HUES64 (cell line): ENCODE measurements at regions not wholly inside any gene's neighbourhood (a gene's known extent, or its start where the extent isn't known, plus 50 kb on each side); places are given as distances from the start of the nearest gene placed in this dataset.

Experiments used
- H3K27ac ChIP-seq: 2 replicates; pipeline ENCODE4 v1.7.0; 2013; ENCODE audit warnings: low read depth, low read length, inconsistent platforms
- H3K27me3 ChIP-seq: 2 replicates; pipeline ENCODE4 v1.6.1; 2013; ENCODE audit warnings: mild to moderate bottlenecking, low read length; ENCODE audit not compliant: insufficient read depth
- H3K36me3 ChIP-seq: 2 replicates; pipeline ENCODE4 v1.6.1; 2013; ENCODE audit warnings: mild to moderate bottlenecking, low read length; ENCODE audit not compliant: insufficient read depth
- H3K4me1 ChIP-seq: 2 replicates; pipeline ENCODE4 v1.6.1; 2013; ENCODE audit warnings: mild to moderate bottlenecking, low read length, moderate library complexity; ENCODE audit not compliant: insufficient read depth
- H3K4me3 ChIP-seq: 2 replicates; pipeline ENCODE4 v1.5.1; 2013; ENCODE audit warnings: mild to moderate bottlenecking, low read length, moderate library complexity
- H3K9ac ChIP-seq: 2 replicates; pipeline ENCODE4 v1.6.1; 2013; ENCODE audit warnings: mild to moderate bottlenecking, low read depth, low read length
- H3K9me3 ChIP-seq: 2 replicates; pipeline ENCODE4 v1.6.1; 2013; ENCODE audit warnings: low read depth, low read length; ENCODE audit not compliant: insufficient read depth
- WGBS: fragments of 150-250, 120-280 bp; methylation state at CpG from one replicate; pipeline ENCODE4 v1.1.7; 2013; ENCODE audit warnings: missing lambda C conversion rate; 5-methylcytosine and 5-hydroxymethylcytosine counted together

GRCh38 chr11:134691295-134691873 lies 279.3 kb upstream of the B3GAT1 start:
- H3K27me3 ChIP-seq = no peaks in the 10 kb centered on the region
- H3K27ac ChIP-seq = no peak overlapping the region
- H3K9ac ChIP-seq = no peak overlapping the region
- no peak overlapping the region for H3K4me3 ChIP-seq
- H3K9me3 ChIP-seq = no peaks in the 10 kb centered on the region
- 85% methylated on average over 13 of the region's 13 CpGs for WGBS
- no peaks in the 10 kb centered on the region for H3K36me3 ChIP-seq
- H3K4me1 ChIP-seq = no peaks in the 10 kb centered on the region; the same call in 1 of the 2 replicates

GRCh38 chr11:134689886-134690285 lies 277.8 kb upstream of the B3GAT1 start:
- Histone ChIP-seq H3K36me3 (no peaks in the 10 kb centered on the region), H3K27ac (no peak overlapping the region), H3K4me3 (no peak overlapping the region), H3K27me3 (no peaks in the 10 kb centered on the region), H3K4me1 (peaks cover 13% of the 10 kb centered on the region; the same call in 1 of the 2 replicates), H3K9me3 (no peaks in the 10 kb centered on the region), H3K9ac (no peak overlapping the region)
- WGBS = 85% methylated on average over 1 of the region's 2 CpGs

- Histone ChIP-seq H3K4me1 (peaks cover 13% of the 10 kb centered on the region; the same call in 1 of the 2 replicates), H3K4me3 (no peak overlapping the region), H3K9ac (no peak overlapping the region), H3K9me3 (no peaks in the 10 kb centered on the region), H3K27ac (no peak overlapping the region), H3K27me3 (no peaks in the 10 kb centered on the region), H3K36me3 (no peaks in the 10 kb centered on the region)
- WGBS = 70% methylated on average over 2 of the region's 2 CpGs
Measured at GRCh38 chr11:134687548-134687947, 275.5 kb upstream of the B3GAT1 start.

- no peaks in the 10 kb centered on the region for H3K36me3 ChIP-seq
- no peak overlapping the region for H3K27ac ChIP-seq
- no peak overlapping the region for H3K4me3 ChIP-seq
- H3K9me3 ChIP-seq = no peaks in the 10 kb centered on the region
- 58% methylated on average over 6 of the region's 6 CpGs for WGBS
- H3K9ac ChIP-seq = no peak overlapping the region
- H3K4me1 ChIP-seq = peaks cover 13% of the 10 kb centered on the region; the same call in 1 of the 2 replicates
- H3K27me3 ChIP-seq = no peaks in the 10 kb centered on the region
Measured at GRCh38 chr11:134686460-134687061, 274.5 kb upstream of the B3GAT1 start.

- peaks cover 13% of the 10 kb centered on the region; the same call in 1 of the 2 replicates for H3K4me1 ChIP-seq
- no peaks in the 10 kb centered on the region for H3K27me3 ChIP-seq
- no peak overlapping the region for H3K27ac ChIP-seq
- WGBS = 87% methylated on average over 6 of the region's 6 CpGs
- H3K36me3 ChIP-seq = no peaks in the 10 kb centered on the region
- no peak overlapping the region for H3K9ac ChIP-seq
- no peak overlapping the region for H3K4me3 ChIP-seq
- H3K9me3 ChIP-seq = no peaks in the 10 kb centered on the region
Measured at GRCh38 chr11:134685793-134686380, 273.8 kb upstream of the B3GAT1 start.

GRCh38 chr11:134684576-134684975 lies 272.5 kb upstream of the B3GAT1 start:
- WGBS = 90% methylated on average over 3 of the region's 4 CpGs

GRCh38 chr11:134683860-134684259 lies 271.8 kb upstream of the B3GAT1 start:
- no peak overlapping the region for H3K4me3 ChIP-seq
- H3K9me3 ChIP-seq = no peaks in the 10 kb centered on the region
- no peaks in the 10 kb centered on the region for H3K36me3 ChIP-seq
- no peaks in the 10 kb centered on the region for H3K27me3 ChIP-seq
- WGBS = 95% methylated on average over 6 of the region's 6 CpGs
- no peak overlapping the region for H3K27ac ChIP-seq
- H3K4me1 ChIP-seq = peaks cover 13% of the 10 kb centered on the region; the same call in 1 of the 2 replicates
- H3K9ac ChIP-seq = no peak overlapping the region

More at GRCh38 chr11:134684576-134684975, 272.5 kb upstream of the B3GAT1 start:
- H3K27ac ChIP-seq = no peak overlapping the region
- H3K4me3 ChIP-seq = no peak overlapping the region
- no peaks in the 10 kb centered on the region for H3K27me3 ChIP-seq
- H3K4me1 ChIP-seq = peaks cover 13% of the 10 kb centered on the region; the same call in 1 of the 2 replicates
- no peak overlapping the region for H3K9ac ChIP-seq
- no peaks in the 10 kb centered on the region for H3K36me3 ChIP-seq
- no peaks in the 10 kb centered on the region for H3K9me3 ChIP-seq

GRCh38 chr11:134682577-134682976 lies 270.5 kb upstream of the B3GAT1 start:
- no peak overlapping the region for H3K9ac ChIP-seq
- WGBS = 96% methylated on average over 12 of the region's 12 CpGs
- no peaks in the 10 kb centered on the region for H3K27me3 ChIP-seq
- no peaks in the 10 kb centered on the region for H3K36me3 ChIP-seq
- H3K4me1 ChIP-seq = peaks cover 13% of the 10 kb centered on the region; the same call in 1 of the 2 replicates
- H3K27ac ChIP-seq = no peak overlapping the region
- no peak overlapping the region for H3K4me3 ChIP-seq
- no peaks in the 10 kb centered on the region for H3K9me3 ChIP-seq

GRCh38 chr11:134679592-134679991 lies 267.6 kb upstream of the B3GAT1 start:
- no peak overlapping the region for H3K9ac ChIP-seq
- no peaks in the 10 kb centered on the region for H3K4me1 ChIP-seq
- H3K9me3 ChIP-seq = no peaks in the 10 kb centered on the region
- 65% methylated on average over 2 of the region's 2 CpGs for WGBS
- H3K27me3 ChIP-seq = no peaks in the 10 kb centered on the region
- no peaks in the 10 kb centered on the region for H3K36me3 ChIP-seq
- no peak overlapping the region for H3K27ac ChIP-seq
- no peak overlapping the region for H3K4me3 ChIP-seq

GRCh38 chr11:134678744-134679143 lies 266.7 kb upstream of the B3GAT1 start:
- WGBS = 61% methylated on average over 3 of the region's 3 CpGs
- Histone ChIP-seq H3K4me1 (no peaks in the 10 kb centered on the region), H3K27me3 (no peaks in the 10 kb centered on the region), H3K27ac (no peak overlapping the region), H3K4me3 (no peak overlapping the region), H3K9ac (no peak overlapping the region), H3K9me3 (no peaks in the 10 kb centered on the region), H3K36me3 (no peaks in the 10 kb centered on the region)

- no peaks in the 10 kb centered on the region for H3K4me1 ChIP-seq
- no peaks in the 10 kb centered on the region for H3K36me3 ChIP-seq
- no peaks in the 10 kb centered on the region for H3K9me3 ChIP-seq
- H3K9ac ChIP-seq = no peak overlapping the region
- whole genome bisulfite sequencing = 88% methylated on average over 7 of the region's 7 CpGs
- no peak overlapping the region for H3K4me3 ChIP-seq
- no peak overlapping the region for H3K27ac ChIP-seq
- H3K27me3 ChIP-seq = no peaks in the 10 kb centered on the region
Measured at GRCh38 chr11:134677891-134678551, 266.0 kb upstream of the B3GAT1 start.
